ENCODE measurements at regions not wholly inside any gene's neighbourhood (a gene's known extent, or its start where the extent isn't known, plus 50 kb on each side); places are given as distances from the start of the nearest gene placed in this dataset.

DNA sequence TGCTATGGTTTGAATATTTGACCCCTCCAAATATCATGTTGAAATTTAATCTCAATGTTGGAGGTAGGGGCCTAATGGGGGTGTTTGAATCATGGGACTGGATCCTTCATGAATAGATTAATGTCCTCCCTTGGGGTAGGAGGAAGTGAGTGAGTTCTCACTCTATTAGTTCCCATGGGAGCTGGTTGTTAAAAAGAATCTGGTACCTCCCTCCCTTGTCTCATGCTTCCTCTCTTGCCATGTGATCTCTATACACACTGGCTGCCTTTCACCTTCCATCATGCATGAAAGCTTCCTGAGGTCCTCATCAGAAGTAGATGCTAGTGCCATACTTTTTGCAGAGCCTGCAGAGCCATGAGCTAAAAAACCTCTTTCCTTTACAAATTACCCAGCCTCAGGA lies 177.7 kb upstream of the MCTP2 start:
- no peak overlapping the region for H3K4me3 ChIP-seq (ENCODE audit: low read depth, low read length)
- DNase-seq (ENCODE audit: low read depth) = no peak
- peaks cover 7% of the 10 kb centered on the region for H3K27me3 ChIP-seq (ENCODE audit: control insufficient read depth, insufficient read depth, low read length)
- TF ChIP-seq, protein P1, sequence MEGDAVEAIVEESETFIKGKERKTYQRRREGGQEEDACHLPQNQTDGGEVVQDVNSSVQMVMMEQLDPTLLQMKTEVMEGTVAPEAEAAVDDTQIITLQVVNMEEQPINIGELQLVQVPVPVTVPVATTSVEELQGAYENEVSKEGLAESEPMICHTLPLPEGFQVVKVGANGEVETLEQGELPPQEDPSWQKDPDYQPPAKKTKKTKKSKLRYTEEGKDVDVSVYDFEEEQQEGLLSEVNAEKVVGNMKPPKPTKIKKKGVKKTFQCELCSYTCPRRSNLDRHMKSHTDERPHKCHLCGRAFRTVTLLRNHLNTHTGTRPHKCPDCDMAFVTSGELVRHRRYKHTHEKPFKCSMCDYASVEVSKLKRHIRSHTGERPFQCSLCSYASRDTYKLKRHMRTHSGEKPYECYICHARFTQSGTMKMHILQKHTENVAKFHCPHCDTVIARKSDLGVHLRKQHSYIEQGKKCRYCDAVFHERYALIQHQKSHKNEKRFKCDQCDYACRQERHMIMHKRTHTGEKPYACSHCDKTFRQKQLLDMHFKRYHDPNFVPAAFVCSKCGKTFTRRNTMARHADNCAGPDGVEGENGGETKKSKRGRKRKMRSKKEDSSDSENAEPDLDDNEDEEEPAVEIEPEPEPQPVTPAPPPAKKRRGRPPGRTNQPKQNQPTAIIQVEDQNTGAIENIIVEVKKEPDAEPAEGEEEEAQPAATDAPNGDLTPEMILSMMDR (IDR thresholded peaks at IDR 0.05; ENCODE audit: insufficient read depth, low read depth, low read length) = no peak
- POLR2A ChIA-PET = no interaction called here
- no peaks in the 10 kb centered on the region for H3K36me3 ChIP-seq (ENCODE audit: control insufficient read depth, insufficient read depth, low read length)
- CTCF ChIA-PET = no interaction called here

DNA sequence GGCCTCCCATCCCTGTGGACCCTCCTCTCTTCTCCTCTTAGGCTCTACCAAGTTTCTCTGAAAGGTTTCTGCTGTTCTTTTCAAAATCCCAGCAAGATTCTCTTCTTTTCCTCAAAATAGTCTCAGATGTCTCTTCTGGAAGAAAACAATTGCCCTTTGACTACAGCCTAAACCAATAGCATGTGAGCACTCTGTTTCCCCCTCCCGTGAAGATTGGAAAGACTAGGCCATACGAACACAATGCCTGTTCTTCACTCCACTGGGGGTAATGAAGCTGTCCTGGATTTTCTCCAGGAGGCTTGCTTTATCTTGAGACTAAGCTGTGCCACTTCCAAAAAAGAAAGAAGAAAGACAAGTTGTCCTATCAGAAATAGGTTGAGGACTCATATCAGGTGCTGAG lies 178.7 kb upstream of the MCTP2 start:
- TF ChIP-seq, protein P1 (IDR thresholded peaks at IDR 0.05; ENCODE audit: insufficient read depth, low read depth, low read length) = no peak

DNA sequence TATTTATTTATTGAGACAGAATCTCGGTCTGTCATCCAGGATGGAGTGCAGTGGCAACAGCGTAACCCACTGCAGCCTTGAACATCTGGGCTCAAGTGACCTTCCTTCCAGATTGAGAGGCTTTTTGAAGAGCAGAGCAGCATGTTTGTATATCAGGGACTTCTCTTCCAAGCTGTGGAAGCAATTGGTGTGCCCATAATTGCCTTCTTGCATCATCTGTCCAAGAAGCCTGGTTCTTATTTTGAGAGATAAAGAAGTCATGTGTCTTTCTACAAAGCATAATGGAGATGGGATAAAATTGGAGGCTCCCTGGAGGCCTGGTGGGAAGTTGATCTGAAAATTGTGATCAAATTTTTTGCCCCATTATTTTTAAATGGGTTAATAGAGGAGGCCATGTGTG lies 183.8 kb upstream of the MCTP2 start:
- H3K36me3 ChIP-seq (ENCODE audit: control insufficient read depth, insufficient read depth, low read length) = no peaks in the 10 kb centered on the region
- peaks cover 4% of the 10 kb centered on the region; the same call in 1 of the 2 replicates for H3K27me3 ChIP-seq (ENCODE audit: control insufficient read depth, insufficient read depth, low read length)
- no peak overlapping the region for H3K4me3 ChIP-seq (ENCODE audit: low read depth, low read length)
- POLR2A ChIA-PET = no interaction called here
- DNase-seq (ENCODE audit: low read depth) = no peak
- CTCF ChIA-PET = no interaction called here
- TF ChIP-seq, protein P1 (IDR thresholded peaks at IDR 0.05; ENCODE audit: insufficient read depth, low read depth, low read length) = no peak

More for the DNA sequence above, 178.7 kb upstream of the MCTP2 start:
- Histone ChIP-seq H3K27me3 (ENCODE audit: control insufficient read depth, insufficient read depth, low read length) (peaks cover 4% of the 10 kb centered on the region), H3K36me3 (ENCODE audit: control insufficient read depth, insufficient read depth, low read length) (no peaks in the 10 kb centered on the region), H3K4me3 (ENCODE audit: low read depth, low read length) (no peak overlapping the region)
- ChIA-PET CTCF (no interaction called here), POLR2A (no interaction called here)
- no peak for DNase-seq (ENCODE audit: low read depth)

DNA sequence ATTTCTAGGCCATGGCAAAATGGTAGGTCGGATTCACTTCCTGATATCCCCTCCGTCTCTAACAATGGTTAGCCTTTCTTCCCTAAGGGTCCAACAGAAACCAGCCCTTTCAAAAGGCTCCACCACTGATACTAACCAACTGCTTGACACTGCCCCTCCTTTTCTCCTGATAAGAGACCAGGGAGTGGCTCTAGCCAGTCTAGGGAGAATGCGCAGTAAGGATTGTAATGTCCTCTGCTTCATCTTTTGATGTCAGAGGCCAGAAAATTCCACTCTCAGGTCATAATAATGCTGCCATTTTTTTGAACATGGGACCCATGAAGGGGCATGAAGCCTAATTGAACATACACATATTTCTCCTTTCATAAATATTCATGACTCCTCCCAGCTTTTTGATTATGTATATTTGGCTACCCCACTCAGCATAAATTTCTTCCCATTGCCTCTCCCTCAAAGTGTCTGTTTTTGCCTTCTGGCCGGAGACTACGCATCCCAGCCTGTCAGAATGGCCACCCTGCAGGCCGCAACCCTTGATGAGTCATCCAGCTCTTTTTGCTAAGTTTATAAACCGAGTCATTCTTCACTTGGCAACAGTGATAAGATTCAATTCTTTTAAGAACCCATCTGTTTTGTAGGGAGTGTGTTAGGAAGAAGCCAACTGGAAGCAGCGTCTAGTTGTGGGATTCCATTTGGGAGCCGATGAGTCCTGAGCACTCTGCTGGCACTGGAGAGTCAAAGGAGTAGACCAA lies 189.0 kb upstream of the MCTP2 start:
- CTCF ChIA-PET = interaction anchor here (1.3 kb wide), 1 partner anchor 78 kb away, joined by 4 read pairs; no protein-coding TSS in a partner anchor
- no peak for DNase-seq (ENCODE audit: low read depth)
- H3K4me3 ChIP-seq (ENCODE audit: low read depth, low read length) = no peak overlapping the region
- POLR2A ChIA-PET = no interaction called here
- H3K36me3 ChIP-seq (ENCODE audit: control insufficient read depth, insufficient read depth, low read length) = no peaks in the 10 kb centered on the region
- H3K27me3 ChIP-seq (ENCODE audit: control insufficient read depth, insufficient read depth, low read length) = peaks cover 3% of the 10 kb centered on the region; the same call in 1 of the 2 replicates
- TF ChIP-seq, protein P1 (IDR thresholded peaks at IDR 0.05; ENCODE audit: insufficient read depth, low read depth, low read length) = no peak

DNA sequence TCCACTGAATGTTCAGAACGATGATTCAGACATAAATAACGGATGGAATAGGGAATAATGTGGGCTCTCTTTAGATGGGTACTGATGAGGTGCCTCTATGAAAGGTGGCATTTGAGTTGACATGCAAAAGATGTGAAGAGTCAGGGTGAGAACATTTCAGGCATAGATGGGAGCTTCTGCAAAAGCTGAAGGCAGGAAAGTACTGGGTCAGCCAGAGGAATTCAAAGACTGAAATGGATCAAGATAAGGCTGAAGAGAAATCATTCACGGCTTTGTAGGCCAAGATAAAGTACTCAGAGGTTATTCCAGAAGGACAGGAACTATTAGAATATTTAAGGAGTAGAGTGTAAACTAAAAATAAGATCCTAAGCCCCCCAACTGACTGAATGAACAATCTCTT lies 189.6 kb upstream of the MCTP2 start:
- POLR2A ChIA-PET = no interaction called here
- CTCF ChIA-PET = no interaction called here
- H3K4me3 ChIP-seq (ENCODE audit: low read depth, low read length) = no peak overlapping the region
- no peak for DNase-seq (ENCODE audit: low read depth)
- no peaks in the 10 kb centered on the region for H3K36me3 ChIP-seq (ENCODE audit: control insufficient read depth, insufficient read depth, low read length)
- peaks cover 3% of the 10 kb centered on the region; the same call in 1 of the 2 replicates for H3K27me3 ChIP-seq (ENCODE audit: control insufficient read depth, insufficient read depth, low read length)
- TF ChIP-seq, protein P1 (IDR thresholded peaks at IDR 0.05; ENCODE audit: insufficient read depth, low read depth, low read length) = no peak

Data from BJ (cell line).